ENCODE measurements at regions not wholly inside any gene's neighbourhood (a gene's known extent, or its start where the extent isn't known, plus 50 kb on each side); places are given as distances from the start of the nearest gene placed in this dataset.

DNA sequence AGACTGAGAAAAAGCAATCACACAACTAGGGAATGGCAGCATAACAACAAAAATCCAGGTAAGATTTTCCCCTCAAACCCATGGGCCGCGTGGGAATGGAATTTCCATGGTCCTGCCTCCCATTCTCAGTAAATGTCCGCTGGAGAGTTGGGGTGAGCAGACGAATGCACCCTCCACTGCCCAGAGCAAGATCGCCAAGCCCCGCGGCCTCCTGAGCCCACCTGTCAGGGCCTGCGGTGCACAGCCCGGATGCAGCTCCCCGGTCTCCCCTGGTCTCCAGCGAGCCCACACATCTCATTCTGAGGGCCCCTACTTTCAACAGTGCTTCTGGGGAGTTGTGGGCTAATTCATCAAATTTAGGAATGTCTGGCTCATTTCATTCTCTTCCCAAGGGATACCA is 327.4 kb upstream of the HS6ST1 start:
- Histone ChIP-seq H3K4me1 (ENCODE audit: control insufficient read depth, low read length) (peaks cover 15% of the 10 kb centered on the region), H3K36me3 (ENCODE audit: control insufficient read depth, low read length) (no peaks in the 10 kb centered on the region), H3K27me3 (ENCODE audit: control insufficient read depth, low read length) (no peaks in the 10 kb centered on the region), H3K9me3 (ENCODE audit: control insufficient read depth, insufficient read depth, low read length) (no peaks in the 10 kb centered on the region), H4K20me1 (ENCODE audit: control insufficient read depth, insufficient read depth, low read depth, low read length) (no peaks in the 10 kb centered on the region), H3F3A (ENCODE audit: control insufficient read depth, insufficient read depth) (no peaks in the 10 kb centered on the region), H3K79me2 (ENCODE audit: control insufficient read depth, low read length) (no peaks in the 10 kb centered on the region), H3K9me2 (replicated peaks; ENCODE audit: control insufficient read depth, low read length) (no peaks in the 10 kb centered on the region), H3K4me3 (ENCODE audit: low read length) (no peak overlapping the region), H3K27ac (ENCODE audit: low read depth, low read length) (no peak overlapping the region), H3K4me2 (ENCODE audit: low read length) (no peak overlapping the region)
- no peak for TF ChIP-seq EZH2phosphoT487 (IDR thresholded peaks at IDR 0.05; ENCODE audit: borderline replicate concordance, low read length)

DNA sequence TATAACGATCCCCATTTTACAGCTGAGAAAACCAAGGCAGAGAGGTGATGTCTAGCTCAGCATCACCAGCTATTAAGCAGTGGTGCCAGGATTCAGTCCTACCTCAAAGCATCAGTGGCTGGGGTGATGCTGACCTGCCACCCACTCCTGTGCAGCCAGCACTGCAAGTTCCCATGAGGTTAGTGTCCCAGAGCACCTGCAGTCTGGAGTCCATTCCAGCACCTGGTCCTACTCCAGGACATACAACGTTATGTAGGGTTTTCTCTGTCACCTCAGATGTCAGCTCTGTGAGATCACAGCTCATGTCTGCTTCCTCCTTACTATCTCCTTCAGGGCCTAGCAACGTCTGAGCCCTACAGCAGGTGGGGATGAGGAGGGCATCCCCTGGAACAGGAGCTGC is 328.0 kb upstream of the HS6ST1 start:
- H3K36me3 ChIP-seq (ENCODE audit: control insufficient read depth, low read length): no peaks in the 10 kb centered on the region
- H3K27me3 ChIP-seq (ENCODE audit: control insufficient read depth, low read length): no peaks in the 10 kb centered on the region
- H3K4me1 ChIP-seq (ENCODE audit: control insufficient read depth, low read length): peaks cover 15% of the 10 kb centered on the region
- no peaks in the 10 kb centered on the region for H3F3A ChIP-seq (ENCODE audit: control insufficient read depth, insufficient read depth)
- no peak overlapping the region for H3K27ac ChIP-seq (ENCODE audit: low read depth, low read length)
- no peaks in the 10 kb centered on the region for H4K20me1 ChIP-seq (ENCODE audit: control insufficient read depth, insufficient read depth, low read depth, low read length)
- H3K9me3 ChIP-seq (ENCODE audit: control insufficient read depth, insufficient read depth, low read length): no peaks in the 10 kb centered on the region
- H3K9me2 ChIP-seq (replicated peaks; ENCODE audit: control insufficient read depth, low read length): no peaks in the 10 kb centered on the region
- H3K4me2 ChIP-seq (ENCODE audit: low read length): no peak overlapping the region
- H3K4me3 ChIP-seq (ENCODE audit: low read length): no peak overlapping the region
- TF ChIP-seq, protein P1, sequence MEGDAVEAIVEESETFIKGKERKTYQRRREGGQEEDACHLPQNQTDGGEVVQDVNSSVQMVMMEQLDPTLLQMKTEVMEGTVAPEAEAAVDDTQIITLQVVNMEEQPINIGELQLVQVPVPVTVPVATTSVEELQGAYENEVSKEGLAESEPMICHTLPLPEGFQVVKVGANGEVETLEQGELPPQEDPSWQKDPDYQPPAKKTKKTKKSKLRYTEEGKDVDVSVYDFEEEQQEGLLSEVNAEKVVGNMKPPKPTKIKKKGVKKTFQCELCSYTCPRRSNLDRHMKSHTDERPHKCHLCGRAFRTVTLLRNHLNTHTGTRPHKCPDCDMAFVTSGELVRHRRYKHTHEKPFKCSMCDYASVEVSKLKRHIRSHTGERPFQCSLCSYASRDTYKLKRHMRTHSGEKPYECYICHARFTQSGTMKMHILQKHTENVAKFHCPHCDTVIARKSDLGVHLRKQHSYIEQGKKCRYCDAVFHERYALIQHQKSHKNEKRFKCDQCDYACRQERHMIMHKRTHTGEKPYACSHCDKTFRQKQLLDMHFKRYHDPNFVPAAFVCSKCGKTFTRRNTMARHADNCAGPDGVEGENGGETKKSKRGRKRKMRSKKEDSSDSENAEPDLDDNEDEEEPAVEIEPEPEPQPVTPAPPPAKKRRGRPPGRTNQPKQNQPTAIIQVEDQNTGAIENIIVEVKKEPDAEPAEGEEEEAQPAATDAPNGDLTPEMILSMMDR (IDR thresholded peaks at IDR 0.05; ENCODE audit: low read depth, low read length, poor library complexity, severe bottlenecking): no peak
- TF ChIP-seq EZH2phosphoT487 (IDR thresholded peaks at IDR 0.05; ENCODE audit: borderline replicate concordance, low read length): no peak
- no peaks in the 10 kb centered on the region for H3K79me2 ChIP-seq (ENCODE audit: control insufficient read depth, low read length)

DNA sequence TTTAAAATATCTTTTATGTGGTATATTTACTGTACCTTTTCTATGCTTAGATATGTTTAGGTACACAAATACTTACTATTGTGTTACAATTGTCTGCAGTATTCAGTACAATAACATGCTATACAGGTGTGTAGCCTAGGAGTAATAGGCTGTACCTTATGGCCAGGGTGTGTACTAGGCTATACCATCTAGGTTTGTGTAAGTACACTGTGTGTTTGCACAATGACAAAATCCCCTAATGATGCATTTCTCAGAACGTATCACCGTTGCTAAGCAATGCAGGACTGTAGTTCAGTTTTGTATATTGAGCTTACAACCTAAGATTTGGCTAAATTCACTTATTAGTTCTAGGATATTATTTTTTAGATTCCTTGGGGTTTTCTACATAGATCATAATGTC is 332.3 kb upstream of the HS6ST1 start:
- peaks cover 17% of the 10 kb centered on the region for H3K4me1 ChIP-seq (ENCODE audit: control insufficient read depth, low read length)
- no peak overlapping the region for H3K27ac ChIP-seq (ENCODE audit: low read depth, low read length)
- H3K4me3 ChIP-seq (ENCODE audit: low read length): no peak overlapping the region
- H3F3A ChIP-seq (ENCODE audit: control insufficient read depth, insufficient read depth): no peaks in the 10 kb centered on the region
- no peaks in the 10 kb centered on the region for H3K9me2 ChIP-seq (replicated peaks; ENCODE audit: control insufficient read depth, low read length)
- no peaks in the 10 kb centered on the region for H3K36me3 ChIP-seq (ENCODE audit: control insufficient read depth, low read length)
- no peaks in the 10 kb centered on the region for H3K79me2 ChIP-seq (ENCODE audit: control insufficient read depth, low read length)
- H4K20me1 ChIP-seq (ENCODE audit: control insufficient read depth, insufficient read depth, low read depth, low read length): no peaks in the 10 kb centered on the region
- no peaks in the 10 kb centered on the region for H3K27me3 ChIP-seq (ENCODE audit: control insufficient read depth, low read length)
- no peaks in the 10 kb centered on the region for H3K9me3 ChIP-seq (ENCODE audit: control insufficient read depth, insufficient read depth, low read length)
- TF ChIP-seq, protein P1 (IDR thresholded peaks at IDR 0.05; ENCODE audit: low read depth, low read length, poor library complexity, severe bottlenecking): no peak
- TF ChIP-seq EZH2phosphoT487 (IDR thresholded peaks at IDR 0.05; ENCODE audit: borderline replicate concordance, low read length): no peak
- no peak overlapping the region for H3K4me2 ChIP-seq (ENCODE audit: low read length)

DNA sequence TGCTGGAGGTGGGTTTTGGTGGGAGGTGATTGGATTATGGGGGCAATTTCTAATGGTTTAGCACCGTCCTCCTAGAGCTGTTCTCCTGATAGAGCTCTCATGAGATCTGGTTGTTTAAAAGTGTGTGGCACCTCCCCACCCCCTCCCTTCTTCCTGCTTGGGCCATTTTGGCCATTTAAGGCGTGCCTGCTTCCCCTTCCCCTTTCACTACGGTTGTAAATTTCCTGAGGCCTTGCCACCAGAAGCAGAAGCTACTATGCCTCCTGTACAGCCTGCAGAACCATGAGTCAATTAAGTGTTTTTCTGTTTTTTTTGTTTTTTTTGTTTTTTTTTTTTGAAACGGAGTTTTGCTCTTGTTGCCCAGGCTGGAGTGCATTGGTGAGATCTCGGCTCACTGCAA is 335.7 kb upstream of the HS6ST1 start:
- Histone ChIP-seq H3K4me2 (ENCODE audit: low read length) (peak overlapping the region; percentile 11; the same call in 1 of the 2 replicates), H3K27ac (ENCODE audit: low read depth, low read length) (no peak overlapping the region)

More for the DNA sequence above, 335.7 kb upstream of the HS6ST1 start:
- Histone ChIP-seq H3K27me3 (ENCODE audit: control insufficient read depth, low read length) (0 out of 2 replicates have a peak, but pooled peaks cover 2% of the 10 kb centered on the region), H3K4me1 (ENCODE audit: control insufficient read depth, low read length) (peaks cover 15% of the 10 kb centered on the region), H3K9me3 (ENCODE audit: control insufficient read depth, insufficient read depth, low read length) (no peaks in the 10 kb centered on the region), H3F3A (ENCODE audit: control insufficient read depth, insufficient read depth) (no peaks in the 10 kb centered on the region), H3K9me2 (replicated peaks; ENCODE audit: control insufficient read depth, low read length) (no peaks in the 10 kb centered on the region), H3K79me2 (ENCODE audit: control insufficient read depth, low read length) (no peaks in the 10 kb centered on the region), H4K20me1 (ENCODE audit: control insufficient read depth, insufficient read depth, low read depth, low read length) (no peaks in the 10 kb centered on the region), H3K36me3 (ENCODE audit: control insufficient read depth, low read length) (no peaks in the 10 kb centered on the region), H3K4me3 (ENCODE audit: low read length) (no peak overlapping the region)
- TF ChIP-seq, protein P1 (IDR thresholded peaks at IDR 0.05; ENCODE audit: low read depth, low read length, poor library complexity, severe bottlenecking): no peak
- no peak for TF ChIP-seq EZH2phosphoT487 (IDR thresholded peaks at IDR 0.05; ENCODE audit: borderline replicate concordance, low read length)

All from DOHH2 (cell line).